HG03558 (cell line): ENCODE measurements at regions not wholly inside any gene's neighbourhood (a gene's known extent, or its start where the extent isn't known, plus 50 kb on each side); places are given as distances from the start of the nearest gene placed in this dataset.
"Not testable (repeated sequence)": the region's sequence is repeated elsewhere in the genome, so short reads cannot be mapped to it uniquely, and the experiment has no call there.

Source experiments
- ATAC-seq: cut with Tn5 transposase; IDR thresholded peaks from one replicate; pipeline ENCODE4 v1.9.1; 2021; ENCODE audit warnings: moderate number of reproducible peaks; ENCODE audit not compliant: unreplicated experiment; ENCODE audit errors: extremely low read depth

GRCh38 chr5:2169430-2169808 is 286.7 kb upstream of the IRX4 start:
- ATAC-seq = no peak

DNA sequence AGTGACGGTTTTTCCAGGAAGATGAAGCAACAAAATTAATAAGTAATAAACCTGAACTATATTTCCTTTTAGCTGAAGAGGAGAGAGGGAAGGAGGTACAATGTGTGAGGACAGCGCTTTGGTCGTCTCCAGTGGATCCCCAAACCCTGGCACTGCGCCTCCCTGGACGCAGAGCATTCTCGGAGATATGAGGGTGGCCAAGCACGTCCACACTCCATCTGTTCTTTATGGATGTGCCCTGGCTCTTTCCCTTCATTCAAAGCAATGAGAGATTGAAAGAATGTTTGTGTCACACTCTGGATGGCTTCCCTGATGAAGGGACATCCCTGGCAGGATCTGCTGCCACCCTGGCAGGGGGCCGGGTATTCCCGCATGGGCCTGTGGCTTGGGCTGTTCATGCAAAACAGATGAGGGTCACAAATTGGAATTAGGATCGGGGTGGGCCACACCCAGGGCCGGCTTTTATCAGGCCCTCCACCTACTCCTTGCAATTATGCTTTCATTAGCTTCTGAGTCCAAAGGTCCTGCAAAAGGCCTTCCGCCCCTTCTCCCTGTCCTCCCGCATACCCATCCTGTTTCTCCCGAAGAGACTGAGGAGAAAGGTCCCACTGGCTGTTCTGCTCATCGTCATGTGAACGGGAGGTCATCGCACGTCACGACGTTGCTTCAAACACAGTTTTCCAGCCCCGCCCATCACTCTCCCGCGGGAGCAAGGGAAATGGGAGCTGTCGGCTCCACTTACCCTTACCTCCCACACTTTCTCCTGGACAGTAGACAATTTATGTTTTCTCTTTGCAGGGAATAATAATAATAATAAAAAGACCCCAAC is 286.1 kb upstream of the IRX4 start:
- ATAC-seq = no peak

DNA sequence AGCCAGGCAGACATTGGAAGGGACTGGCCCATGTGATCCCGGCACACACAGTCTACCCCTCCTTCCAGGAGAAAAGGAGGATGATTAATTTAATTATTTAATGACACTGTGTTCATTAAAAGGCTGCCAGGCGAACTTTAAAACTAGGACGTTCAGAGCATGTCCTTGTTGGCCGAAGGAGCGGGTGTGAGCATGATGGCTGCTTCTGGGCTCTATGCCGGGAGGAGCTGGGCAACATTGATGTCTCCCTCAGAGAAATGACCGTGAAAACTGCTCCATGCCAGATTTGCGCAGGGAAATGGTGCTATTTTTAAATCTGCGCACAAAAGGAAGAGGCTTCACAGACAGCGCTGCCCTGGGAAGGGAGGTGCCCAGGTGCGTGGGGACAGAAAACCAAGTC is 284.9 kb upstream of the IRX4 start:
- ATAC-seq = no peak

DNA sequence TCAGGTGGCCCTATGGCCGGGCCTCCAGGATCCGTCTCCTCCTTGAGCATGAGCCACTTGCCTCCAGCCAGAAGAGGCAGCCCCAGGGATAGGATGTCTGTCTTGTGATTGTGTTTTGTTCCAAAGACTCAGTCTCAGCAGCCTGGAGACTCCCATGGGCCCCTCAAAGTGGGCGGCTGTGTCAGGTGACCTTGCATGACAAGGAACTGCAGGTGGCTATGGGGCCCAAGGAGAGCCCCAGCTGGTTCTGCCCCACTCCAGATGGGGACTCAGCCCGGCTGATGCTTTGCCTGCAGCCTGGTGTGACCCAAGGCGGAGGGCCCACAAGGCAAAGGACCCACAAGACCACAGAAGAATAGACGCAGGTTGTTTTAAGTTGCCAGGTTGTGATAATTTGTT is 284.3 kb upstream of the IRX4 start:
- ATAC-seq = no peak

DNA sequence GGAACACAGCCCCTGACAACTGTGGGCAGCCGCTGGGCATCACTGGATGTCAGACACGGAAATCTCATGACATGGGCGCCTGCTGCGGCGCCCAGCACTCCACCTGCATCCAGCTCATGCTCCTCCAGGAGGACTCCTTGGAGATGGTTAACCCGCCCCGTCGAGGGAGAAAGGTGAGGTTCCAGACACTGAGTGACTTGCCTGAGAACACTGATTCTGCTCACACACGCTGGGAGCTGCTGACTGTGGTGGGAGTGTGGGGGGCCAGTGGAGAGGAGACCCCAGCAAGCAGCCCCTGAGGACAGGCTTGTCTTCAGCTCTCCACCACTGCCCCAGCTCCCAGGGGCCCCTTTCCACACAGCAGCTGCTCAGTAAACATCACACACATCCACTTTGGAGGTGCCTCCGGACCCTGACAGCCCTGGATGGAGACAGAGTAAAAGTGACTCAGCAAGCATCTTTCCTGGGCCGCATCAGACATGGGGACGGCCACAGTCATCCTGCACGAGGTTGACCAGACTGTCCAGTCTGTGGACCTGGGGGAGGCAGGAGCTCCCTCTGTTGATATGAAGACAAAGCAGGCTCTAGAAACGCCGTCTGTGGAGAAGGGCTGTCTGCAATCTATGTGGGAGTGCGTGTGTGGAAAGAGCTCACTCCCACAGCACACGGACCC is 283.7 kb upstream of the IRX4 start:
- no peak for ATAC-seq

GRCh38 chr5:2165615-2166305 is 283.0 kb upstream of the IRX4 start:
- ATAC-seq = no peak

- ATAC-seq = no peak
Observed at GRCh38 chr5:2165203-2165602, 282.5 kb upstream of the IRX4 start.

DNA sequence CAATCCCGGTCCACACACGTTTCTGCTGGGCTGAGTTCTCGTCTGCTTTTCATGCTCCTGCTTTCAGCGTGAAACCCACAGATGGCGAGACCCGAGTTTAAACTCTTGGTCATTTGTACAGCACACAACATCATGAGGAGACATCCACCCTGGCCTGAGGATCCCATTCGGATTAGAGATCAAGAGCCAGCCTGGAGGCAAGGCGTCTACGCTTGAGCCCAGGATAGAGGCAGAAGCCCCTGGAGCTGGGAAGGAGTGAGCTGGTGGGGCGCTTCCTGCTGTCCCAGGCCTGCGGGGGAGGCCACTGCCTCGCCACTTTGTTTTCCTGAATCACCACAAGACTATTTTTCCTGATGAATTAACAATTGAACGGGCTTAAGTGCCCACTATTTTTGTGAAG is 281.9 kb upstream of the IRX4 start:
- ATAC-seq = no peak

GRCh38 chr5:2163940-2164490 is 281.3 kb upstream of the IRX4 start:
- ATAC-seq = no peak

GRCh38 chr5:2163060-2163856 is 280.5 kb upstream of the IRX4 start:
- ATAC-seq = no peak

- ATAC-seq = no peak
Observed at GRCh38 chr5:2160811-2161210, 278.1 kb upstream of the IRX4 start.

DNA sequence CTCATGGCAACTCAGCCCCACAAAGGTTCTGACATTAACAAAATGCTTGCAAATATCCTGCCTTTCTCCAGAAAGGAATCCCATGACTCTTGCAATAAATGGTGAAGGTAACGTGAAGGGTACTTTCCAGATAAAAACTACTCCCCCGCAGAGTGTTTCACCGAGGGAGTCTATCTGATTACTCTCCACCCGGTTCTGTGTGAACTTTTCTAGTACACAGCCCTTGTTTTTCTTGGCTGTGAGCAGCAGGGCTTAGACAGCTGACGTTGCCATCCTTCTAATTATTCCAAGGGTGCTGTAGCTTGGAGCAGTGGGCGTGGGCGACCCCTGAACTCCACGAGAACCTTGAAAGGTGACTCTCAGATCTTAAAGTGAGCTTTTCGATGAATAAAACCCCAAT is 276.0 kb upstream of the IRX4 start:
- no peak for ATAC-seq

GRCh38 chr5:2158109-2158508 is 275.4 kb upstream of the IRX4 start:
- ATAC-seq = no peak

GRCh38 chr5:2157372-2157771 is 274.6 kb upstream of the IRX4 start:
- ATAC-seq = no peak

- no peak for ATAC-seq
Observed at GRCh38 chr5:2156358-2157059, 273.8 kb upstream of the IRX4 start.

DNA sequence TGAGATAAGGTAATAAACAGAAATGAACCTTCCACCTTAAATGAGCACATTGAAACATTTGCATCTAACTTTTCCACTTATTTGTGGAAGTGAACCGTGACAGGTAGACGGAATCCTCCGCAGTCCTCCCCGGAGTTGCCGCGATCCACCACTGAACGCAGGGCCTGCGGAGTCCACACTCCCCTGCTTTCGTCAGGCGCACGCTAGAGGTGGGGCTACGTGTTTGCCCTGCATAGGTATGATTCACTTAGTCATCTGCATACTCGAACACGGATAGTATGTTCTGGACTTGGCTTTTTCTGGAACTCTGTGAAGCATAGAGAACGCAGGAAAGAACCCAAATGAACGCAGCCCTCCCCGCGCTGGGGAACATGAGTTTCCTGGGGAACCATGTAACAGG is 272.8 kb upstream of the IRX4 start:
- ATAC-seq = no peak

- ATAC-seq = no peak
Observed at GRCh38 chr5:2153802-2154201, 271.1 kb upstream of the IRX4 start.

GRCh38 chr5:2153350-2153749 is 270.6 kb upstream of the IRX4 start:
- no peak for ATAC-seq

DNA sequence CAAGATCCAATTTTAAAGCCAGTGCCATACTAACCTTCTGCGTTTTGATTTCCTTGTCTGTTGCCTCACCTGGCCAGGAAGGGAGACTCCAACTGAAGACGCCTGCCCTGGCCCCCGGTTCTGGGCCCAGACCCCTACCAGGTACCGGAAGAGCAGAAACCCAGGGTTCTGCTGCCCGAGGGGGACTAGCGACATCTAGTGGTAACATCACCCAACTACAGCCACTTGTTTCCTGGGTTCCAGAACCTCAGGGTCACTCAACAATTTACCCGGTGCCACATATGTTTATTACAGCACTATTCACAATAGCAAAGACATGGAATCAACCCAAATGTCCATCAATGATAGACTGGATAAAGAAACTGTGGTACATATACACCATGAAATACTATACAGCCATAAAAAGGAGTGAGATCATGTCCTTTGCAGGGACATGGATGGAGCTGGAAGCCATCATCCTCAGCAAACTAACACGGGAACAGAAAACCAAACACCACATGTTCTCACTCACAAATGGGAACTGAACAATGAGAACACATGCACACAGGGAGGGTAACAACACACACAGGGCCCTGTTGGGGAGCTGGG is 268.7 kb upstream of the IRX4 start:
- not testable (repeated sequence) for ATAC-seq
